Transverse colon (tissue), 4 donors: ENCODE measurements at regions not wholly inside any gene's neighbourhood (a gene's known extent, or its start where the extent isn't known, plus 50 kb on each side); places are given as distances from the start of the nearest gene placed in this dataset.

Experiments used
- DNase-seq: peaks from one replicate; pipeline ENCODE4 v3.0.0-alpha.2; 2019
- H3K27ac ChIP-seq, 4 donors: fragments of 200-600 bp; sonication (generic); 2 replicates each; pipeline ENCODE4 v1.5.1; 2016 to 2018; ENCODE audit warnings: inconsistent platforms in 4 of 4
- H3K27me3 ChIP-seq: fragments of 200-600 bp; sonication (generic); 2 replicates; pipeline ENCODE4 v1.5.1; 2017; ENCODE audit warnings: inconsistent platforms
- H3K36me3 ChIP-seq, 4 donors: fragments of 200-600 bp; sonication (generic); 2 replicates each; pipeline ENCODE4 v1.5.1; 2017 to 2019; ENCODE audit warnings: inconsistent platforms in 4 of 4
- H3K4me1 ChIP-seq, 4 donors: fragments of 200-600 bp; sonication (generic); 2 replicates each; pipeline ENCODE4 v1.5.1; 2017 to 2020; ENCODE audit warnings: inconsistent platforms in 4 of 4
- H3K4me3 ChIP-seq, 4 donors: fragments of 200-600 bp; sonication (generic); 1 replicate in 1 of 4; 2 replicates in 3 of 4; pipeline versions ENCODE4 v1.5.1 to v1.6.1; 2017 to 2019; ENCODE audit warnings: inconsistent platforms in 4 of 4
- H3K9me3 ChIP-seq, 2 donors: fragments of 200-600 bp; sonication (generic); 2 replicates each; pipeline ENCODE4 v1.5.1; 2017 to 2019; ENCODE audit warnings: inconsistent platforms in 2 of 2
- CTCF ChIP-seq, 5 experiments: fragments of 200-600 bp in 3 of 5; fragments of 450-650 bp in 2 of 5; sonication (generic) in 3 of 5; IDR thresholded peaks; 1 replicate in 2 of 5; 2 replicates in 3 of 5; pipeline ENCODE4 v1.5.1; 2016 to 2017; ENCODE audit warnings: antibody characterized with exemption in 5 of 5, inconsistent platforms in 3 of 5, mild to moderate bottlenecking in 2 of 5, moderate library complexity in 1 of 5
- EP300 ChIP-seq: sonication (generic); formaldehyde crosslinking; IDR thresholded peaks from one replicate; pipeline ENCODE4 v1.6.1; 2017; ENCODE audit warnings: antibody characterized with exemption, low read depth
- POLR2A ChIP-seq: fragments of 450-650 bp; IDR thresholded peaks from one replicate; pipeline ENCODE4 v1.6.1; 2016; ENCODE audit warnings: antibody characterized with exemption, mild to moderate bottlenecking, moderate library complexity
- POLR2AphosphoS5 ChIP-seq, 3 donors: sonication (generic); formaldehyde crosslinking; IDR thresholded peaks; one replicate each; pipeline ENCODE4 v1.6.1; 2016; ENCODE audit warnings: antibody characterized with exemption in 3 of 3
- WGBS, 2 donors: methylation state at CpG; one replicate each; pipeline ENCODE4 v1.1.5; 2018; ENCODE audit warnings: low coverage in 1 of 2; 5-methylcytosine and 5-hydroxymethylcytosine counted together
- in situ Hi-C, 4 donors: fragments of 200-750 bp; cut with MboI; loops; one replicate each; pipeline versions ENCODE4 v1.15.0 to v1.15.1; 2017; ENCODE audit warnings: low sequenced_read_pairs in 3 of 4, low pct_ligation_motif_present in 1 of 4, low pct_unique_long_range_greater_than_20kb in 1 of 4
- intact Hi-C: fragments of 100-400 bp; cut with DNase I; formaldehyde crosslinking; loops from one replicate; pipeline ENCODE4 v1.15.1; 2023; ENCODE audit warnings: low total_unique reads

GRCh38 chr15:95869920-95870319, 460.6 kb upstream of the NR2F2 start:
- Histone ChIP-seq H3K27ac (no peak overlapping the region), H3K4me1 (no peaks in the 10 kb centered on the region), H3K36me3 (no peaks in the 10 kb centered on the region), H3K27me3 (no peaks in the 10 kb centered on the region), H3K4me3 (no peak overlapping the region), H3K9me3 (no peaks in the 10 kb centered on the region)
- TF ChIP-seq EP300, result no peak
- no peak for TF ChIP-seq CTCF (IDR thresholded peaks at IDR 0.05)
- TF ChIP-seq POLR2AphosphoS5 (IDR thresholded peaks at IDR 0.05), result no peak
- no peak for TF ChIP-seq POLR2A
- in situ Hi-C loops (no loop called here), intact Hi-C loops (no loop called here)
- 51 to 61% methylated on average over 4 to 5 of the region's 5 CpGs for WGBS, 2 donors
- no peak for DNase-seq

DNA sequence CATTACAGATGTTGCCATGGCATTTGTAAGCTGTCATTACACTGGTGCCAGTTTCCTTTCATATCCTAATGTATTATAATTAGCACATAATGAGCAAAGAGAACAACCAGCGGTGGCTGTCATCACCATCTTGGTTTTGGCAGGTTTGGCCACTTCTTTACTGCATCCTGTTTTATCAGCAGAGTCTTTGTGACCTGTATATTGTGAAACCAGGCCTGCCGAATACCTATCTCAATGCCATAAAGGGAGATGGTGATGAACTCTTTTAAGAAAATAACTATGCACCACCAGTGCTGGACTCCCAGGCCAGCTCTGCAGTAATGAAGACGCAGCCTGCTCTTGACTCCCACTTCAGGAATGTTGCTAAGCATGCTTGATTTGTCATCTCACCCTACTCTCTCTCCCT, 458.1 kb upstream of the NR2F2 start:
- WGBS, 2 donors, result 70 to 81% methylated on average over 2 to 3 of the region's 3 CpGs
- intact Hi-C loops, result no loop called here
- TF ChIP-seq CTCF (IDR thresholded peaks at IDR 0.05) (no peak), POLR2AphosphoS5 (IDR thresholded peaks at IDR 0.05) (no peak), POLR2A (no peak), EP300 (no peak)

GRCh38 chr15:95874637-95875036, 455.9 kb upstream of the NR2F2 start:
- H3K36me3 ChIP-seq, result no peaks in the 10 kb centered on the region
- no peak overlapping the region for H3K4me3 ChIP-seq
- no peak overlapping the region for H3K27ac ChIP-seq
- no peak for TF ChIP-seq POLR2A
- TF ChIP-seq EP300, result no peak
- TF ChIP-seq CTCF (IDR thresholded peaks at IDR 0.05), result no peak
- TF ChIP-seq POLR2AphosphoS5 (IDR thresholded peaks at IDR 0.05), result no peak
- H3K27me3 ChIP-seq, result no peaks in the 10 kb centered on the region
- no peaks in the 10 kb centered on the region for H3K4me1 ChIP-seq
- in situ Hi-C loops (no loop called here), intact Hi-C loops (no loop called here)
- no peaks in the 10 kb centered on the region for H3K9me3 ChIP-seq
- no peak for DNase-seq

More for the DNA sequence above, 458.1 kb upstream of the NR2F2 start:
- no peaks in the 10 kb centered on the region for H3K4me1 ChIP-seq
- no peaks in the 10 kb centered on the region for H3K36me3 ChIP-seq
- in situ Hi-C loops, result no loop called here
- H3K27ac ChIP-seq, result no peak overlapping the region
- no peaks in the 10 kb centered on the region for H3K27me3 ChIP-seq
- no peak for DNase-seq
- H3K4me3 ChIP-seq, result no peak overlapping the region
- H3K9me3 ChIP-seq, result no peaks in the 10 kb centered on the region

- DNase-seq, result no peak
- intact Hi-C loops, result no loop called here
- H3K4me3 ChIP-seq, result no peak overlapping the region
- H3K27me3 ChIP-seq, result no peaks in the 10 kb centered on the region
- WGBS, 2 donors, result 50 to 53% methylated on average over 7 of the region's 7 CpGs
- H3K27ac ChIP-seq, result no peak overlapping the region
- TF ChIP-seq EP300, result no peak
- H3K4me1 ChIP-seq, result no peaks in the 10 kb centered on the region
- in situ Hi-C loops, result no loop called here
- no peaks in the 10 kb centered on the region for H3K9me3 ChIP-seq
- no peaks in the 10 kb centered on the region for H3K36me3 ChIP-seq
These were observed 455.3 kb upstream of the NR2F2 start for GRCh38 chr15:95875121-95875643.

DNA sequence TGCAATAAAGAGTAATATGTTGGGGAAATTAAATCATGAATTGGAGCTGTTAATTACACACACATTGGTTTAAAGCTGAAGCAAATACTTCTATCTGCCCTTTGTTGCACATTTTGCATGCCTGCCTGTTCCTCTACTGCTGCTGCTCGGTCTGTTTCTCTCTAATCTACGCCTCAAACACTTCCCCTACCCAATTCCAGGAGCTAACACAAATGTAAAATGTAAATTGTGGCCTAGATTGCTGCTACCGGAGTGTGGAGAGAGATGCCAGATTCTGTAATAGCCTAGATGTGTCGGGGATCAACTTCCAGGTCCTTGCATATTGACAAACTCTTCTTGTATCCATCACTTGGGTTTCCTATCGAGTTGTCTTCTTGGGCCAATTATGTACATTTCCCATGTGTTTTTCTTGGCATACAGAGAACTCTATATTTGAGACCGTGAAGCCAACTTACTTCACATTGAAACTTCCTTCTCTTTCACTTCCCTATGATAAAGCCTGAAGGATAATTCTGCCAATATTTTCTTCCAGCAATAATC, 450.4 kb upstream of the NR2F2 start:
- Histone ChIP-seq H3K36me3 (no peaks in the 10 kb centered on the region), H3K4me3 (no peak overlapping the region), H3K27me3 (no peaks in the 10 kb centered on the region), H3K27ac (peak overlapping the region in 1 of 4 donors; percentile 12), H3K4me1 (no peaks in the 10 kb centered on the region), H3K9me3 (no peaks in the 10 kb centered on the region)
- DNase-seq, result no peak
- intact Hi-C loops (no loop called here), in situ Hi-C loops (no loop called here)
- no peak for TF ChIP-seq EP300
- TF ChIP-seq CTCF (IDR thresholded peaks at IDR 0.05), result no peak
- no peak for TF ChIP-seq POLR2A
- no peak for TF ChIP-seq POLR2AphosphoS5 (IDR thresholded peaks at IDR 0.05)
- 59 to 68% methylated on average over 6 of the region's 6 CpGs for WGBS, 2 donors
